K562 (cell line): ENCODE measurements at regions not wholly inside any gene's neighbourhood (a gene's known extent, or its start where the extent isn't known, plus 50 kb on each side); places are given as distances from the start of the nearest gene placed in this dataset.

ENCODE experiments used
- ARNT ChIP-seq, 2 experiments: fragments of 450-650 bp; IDR thresholded peaks; 2 replicates each; pipeline ENCODE4 v1.6.1; 2016; ENCODE audit warnings: mild to moderate bottlenecking in 1 of 2
- CBX2 ChIP-seq: fragments of 200-600 bp; sonication (generic); IDR thresholded peaks from one replicate; pipeline ENCODE4 v1.6.1; 2012; ENCODE audit warnings: mild to moderate bottlenecking, low read length, inconsistent platforms; ENCODE audit not compliant: insufficient read depth, poor library complexity, severe bottlenecking
- CBX8 ChIP-seq: fragments of 200-600 bp; sonication (generic); IDR thresholded peaks from 2 replicates; pipeline ENCODE4 v1.6.1; 2012; ENCODE audit warnings: borderline replicate concordance, mixed run types, low read depth, mild to moderate bottlenecking, moderate library complexity, mixed read lengths, low read length, control low read depth, inconsistent platforms; ENCODE audit not compliant: poor library complexity, severe bottlenecking; ENCODE audit errors: extremely low read depth
- CHD7 ChIP-seq: fragments of 200-600 bp; sonication (generic); IDR thresholded peaks from one replicate; pipeline ENCODE4 v1.6.1; 2012; ENCODE audit warnings: mild to moderate bottlenecking, low read depth, low read length, inconsistent platforms
- E2F3 ChIP-seq: fragments of 250-450 bp; sonication (Bioruptor Pico); IDR thresholded peaks from 2 replicates; pipeline ENCODE4 v1.4.0; 2020; ENCODE audit warnings: mild to moderate bottlenecking
- FOXK1 ChIP-seq: sonication (generic); formaldehyde crosslinking; IDR thresholded peaks from 2 replicates; pipeline ENCODE4 v1.8.0; 2022; ENCODE audit warnings: missing genetic modification reagents, mild to moderate bottlenecking, borderline replicate concordance
- FOXO4 ChIP-seq: fragments of 450-650 bp; formaldehyde crosslinking; IDR thresholded peaks from 2 replicates; pipeline ENCODE4 v1.4.0; 2020; ENCODE audit warnings: mild to moderate bottlenecking, moderate library complexity
- FOXP1 ChIP-seq: sonication (generic); formaldehyde crosslinking; IDR thresholded peaks from 2 replicates; pipeline ENCODE4 v1.8.0; 2022; ENCODE audit warnings: mild to moderate bottlenecking, missing genetic modification reagents
- MTA3 ChIP-seq: fragments of 450-650 bp; formaldehyde crosslinking; IDR thresholded peaks from 2 replicates; pipeline ENCODE4 v1.6.1; 2017; ENCODE audit warnings: mild to moderate bottlenecking, borderline replicate concordance
- MYNN ChIP-seq, 2 experiments: sonication (generic); formaldehyde crosslinking in 1 of 2; IDR thresholded peaks; 2 replicates each; pipeline versions ENCODE4 v1.5.0 to v1.6.1; 2016 to 2020; ENCODE audit warnings: antibody characterized with exemption in 1 of 2, missing genetic modification reagents in 1 of 2
- NFYB ChIP-seq: IDR thresholded peaks from 2 replicates; pipeline ENCODE4 v1.6.1; 2011; ENCODE audit warnings: mild to moderate bottlenecking, moderate library complexity; ENCODE audit not compliant: insufficient read length; ENCODE audit errors: extremely low read depth
- SAFB2 ChIP-seq: fragments of 200-400 bp; formaldehyde crosslinking; IDR thresholded peaks from 2 replicates; pipeline ENCODE4 v1.6.1; 2018; ENCODE audit warnings: borderline replicate concordance, low read length, low read depth, moderate library complexity; ENCODE audit not compliant: severe bottlenecking
- TAF7 ChIP-seq: fragments of 450-650 bp; IDR thresholded peaks from 2 replicates; pipeline ENCODE4 v1.6.1; 2016; ENCODE audit warnings: missing genetic modification characterization, missing compliant biosample characterization
- TBP ChIP-seq: optimal IDR thresholded peaks from 2 replicates; pipeline ENCODE3; 2011; ENCODE audit warnings: low read depth, low read length, improper control_type of control experiment
- ZNF584 ChIP-seq: fragments of 200-800 bp; sonication (Bioruptor generic); IDR thresholded peaks from 2 replicates; pipeline ENCODE4 v1.6.1; 2016; ENCODE audit warnings: low read depth, mild to moderate bottlenecking, missing genetic modification characterization, missing compliant biosample characterization
- ZNF77 ChIP-seq: fragments of 250-450 bp; sonication (Bioruptor Pico); IDR thresholded peaks from 2 replicates; pipeline ENCODE4 v1.5.0; 2020

GRCh38 chr21:35106246-35106835 is 57.2 kb upstream of the RUNX1 start (continued):
- TF ChIP-seq CHD7 (no peak), SAFB2 (no peak), MYNN (IDR thresholded peaks at IDR 0.05) (peak; percentile 92), MYNN (CRISPR knock-in tag; IDR thresholded peaks at IDR 0.05) (no peak), ZNF584 (CRISPR knock-in tag) (peak; percentile 58; the same call in 1 of the 2 replicates), ZNF77 (no peak), ARNT (IDR thresholded peaks at IDR 0.05) (peak; percentile 81 to 91; a peak in 3 of 4 replicates), FOXO4 (CRISPR knock-in tag) (no peak), TAF7 (tag) (no peak), TBP (peak; percentile 49), MTA3 (peak; percentile 90), E2F3 (CRISPR knock-in tag) (no peak), CBX2 (no peak), FOXP1 (CRISPR knock-in tag) (no peak), CBX8 (no peak), NFYB (peak; percentile 29), FOXK1 (CRISPR knock-in tag) (0 out of 2 replicates have a peak, but pooled peaks have one; percentile 32)
